Activated naive CD8-positive, alpha-beta T cell treated with anti-CD3 and anti-CD28 coated beads, Interleukin-2, amount 50 U/mL, for 16 hours (primary cell): ENCODE measurements at regions not wholly inside any gene's neighbourhood (a gene's known extent, or its start where the extent isn't known, plus 50 kb on each side); places are given as distances from the start of the nearest gene placed in this dataset.

Experiments
- DNase-seq: peaks from one replicate; pipeline ENCODE4 v3.0.0-alpha.2; 2020; ENCODE audit warnings: low read depth, low spot score

DNA sequence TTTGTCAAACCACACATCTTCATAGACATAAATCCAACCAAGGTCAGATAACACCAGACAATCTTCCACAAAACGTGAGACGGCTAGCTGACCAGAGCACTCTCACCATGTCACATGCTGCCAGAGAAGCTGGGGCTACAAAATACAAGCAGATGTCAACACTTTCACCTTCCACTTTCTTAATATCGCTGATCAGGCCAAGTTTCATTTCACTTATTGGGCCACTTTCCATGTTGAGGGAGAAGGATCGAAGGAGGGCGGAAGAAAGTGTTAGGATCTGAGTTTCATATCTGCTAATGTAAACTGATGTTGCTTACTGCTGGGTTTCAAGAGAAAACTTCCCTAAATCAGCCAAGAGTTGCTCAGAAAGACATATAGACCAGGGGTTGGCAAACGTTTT lies 177.0 kb upstream of the PRDM1 start:
- DNase-seq = no peak

DNA sequence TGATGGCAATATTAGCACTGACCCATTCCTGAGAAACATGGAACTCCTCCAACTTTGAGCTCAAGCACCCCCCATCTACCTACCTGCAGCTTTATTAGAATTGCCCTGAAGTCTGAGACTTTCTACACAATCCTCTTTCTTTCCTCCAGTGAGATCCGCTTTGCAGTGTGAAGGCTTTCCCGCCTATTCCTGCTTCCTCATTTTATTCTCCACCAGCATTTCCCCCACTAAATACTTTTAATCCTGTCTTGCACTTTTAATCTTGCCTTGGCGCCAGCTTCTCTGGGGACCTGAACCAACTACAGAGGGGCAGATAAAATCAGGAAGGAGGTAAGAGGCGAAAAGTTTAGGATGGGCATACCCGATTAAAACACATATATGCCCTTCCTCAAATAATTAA lies 178.1 kb upstream of the PRDM1 start:
- DNase-seq = no peak

DNA sequence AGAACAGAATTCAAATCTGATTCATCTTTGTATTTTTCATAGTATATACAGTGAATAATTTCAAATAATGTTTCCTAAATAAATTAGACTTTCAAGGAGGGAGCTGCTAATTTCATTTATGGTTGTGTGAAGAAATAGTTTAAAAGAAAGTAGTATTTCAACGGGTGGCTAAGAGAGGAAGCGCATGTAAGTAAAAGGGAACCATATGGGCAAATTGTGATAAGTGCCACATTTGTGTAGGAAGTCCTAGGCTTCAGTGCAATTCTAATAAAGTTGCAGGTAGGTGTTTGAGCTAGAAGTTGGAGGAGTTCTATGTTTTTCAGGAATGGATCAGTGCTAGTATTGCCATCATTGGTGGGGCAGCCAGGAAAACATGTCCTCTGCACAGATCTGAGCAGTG lies 178.8 kb upstream of the PRDM1 start:
- DNase-seq = no peak

DNA sequence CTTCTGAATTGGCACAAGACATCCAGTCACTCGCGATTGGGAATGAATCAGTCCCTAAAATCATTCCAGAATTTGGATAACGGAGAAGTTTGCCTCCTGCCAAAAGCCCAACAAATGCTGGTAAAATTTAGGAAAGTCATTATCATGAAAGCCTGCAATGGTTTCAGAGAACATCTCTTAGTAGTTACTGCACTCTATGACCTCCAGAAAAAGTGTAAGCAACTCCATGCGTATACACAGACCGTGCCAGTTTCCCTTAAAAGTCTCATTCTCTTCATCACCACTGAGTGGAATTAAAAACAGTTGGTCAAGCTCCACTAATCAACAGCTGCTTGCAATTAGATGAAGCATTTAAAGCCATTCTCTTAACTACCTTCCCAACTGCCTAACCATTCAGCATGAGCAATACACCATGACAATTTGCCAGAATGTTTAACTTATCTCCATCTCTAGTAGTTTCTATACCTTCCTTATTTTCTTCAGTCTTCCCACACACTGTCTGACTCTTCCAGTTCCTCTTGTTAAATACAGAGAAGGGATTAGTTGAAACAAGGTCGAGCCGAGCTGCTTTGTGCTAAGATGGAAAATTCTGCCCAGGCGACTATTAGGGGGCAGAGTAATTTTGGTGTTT lies 183.6 kb upstream of the PRDM1 start:
- no peak for DNase-seq

DNA sequence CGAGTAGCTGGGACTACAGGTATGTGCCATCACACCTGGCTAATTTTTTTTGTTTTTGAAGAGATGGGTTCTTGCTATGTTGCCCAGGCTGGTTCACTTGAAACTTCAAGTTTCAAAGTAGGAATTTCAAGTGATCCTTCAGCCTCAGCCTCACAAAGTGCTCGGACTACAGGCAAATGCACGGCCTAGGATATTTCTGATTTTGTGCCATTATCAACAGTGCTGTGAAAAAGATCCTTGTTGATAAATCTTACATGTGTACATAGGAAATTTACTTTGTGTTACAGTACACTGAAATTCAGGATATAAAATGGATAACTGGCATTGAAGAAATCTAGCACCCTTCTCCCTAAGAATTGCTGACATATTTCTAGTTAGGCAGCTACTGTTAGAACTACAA lies 184.6 kb upstream of the PRDM1 start:
- no peak for DNase-seq

DNA sequence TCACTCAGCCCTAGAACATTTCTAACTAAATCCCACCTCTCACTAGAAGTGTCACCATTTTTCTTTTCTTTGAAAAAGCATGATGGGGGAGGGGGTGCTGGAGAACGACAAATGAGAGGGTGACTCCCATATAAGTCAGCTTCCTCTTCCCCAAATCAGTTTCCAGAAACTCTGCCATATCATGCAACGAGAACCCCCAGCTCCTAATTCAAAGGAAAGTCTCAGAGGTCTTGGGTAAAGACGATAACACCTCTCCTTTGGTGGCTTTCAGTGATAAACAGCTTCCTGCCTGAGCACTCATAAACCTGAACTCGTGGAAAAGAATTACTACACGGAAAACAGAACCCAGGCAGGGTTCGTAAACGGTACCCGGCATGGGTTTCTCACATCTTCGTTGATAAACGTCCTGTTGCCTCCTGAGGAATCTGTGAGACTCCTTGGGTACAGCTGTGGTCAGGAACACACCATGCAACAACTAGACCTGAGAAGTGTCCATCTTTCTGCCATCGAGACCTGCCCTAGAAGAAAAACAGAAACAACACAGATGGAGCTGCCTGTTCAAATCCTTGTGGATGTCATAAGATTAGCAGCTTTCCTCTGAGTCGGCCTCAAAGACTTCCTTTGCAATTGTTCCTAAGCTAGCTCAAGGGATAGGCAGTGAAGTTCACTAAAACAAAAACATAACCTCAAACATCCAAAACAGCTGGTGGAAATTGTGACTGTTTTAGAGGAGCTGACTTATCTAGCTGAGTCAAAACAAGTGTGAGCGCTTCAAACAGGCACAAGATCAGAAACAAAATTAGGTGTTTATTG lies 185.8 kb upstream of the PRDM1 start:
- DNase-seq = no peak

DNA sequence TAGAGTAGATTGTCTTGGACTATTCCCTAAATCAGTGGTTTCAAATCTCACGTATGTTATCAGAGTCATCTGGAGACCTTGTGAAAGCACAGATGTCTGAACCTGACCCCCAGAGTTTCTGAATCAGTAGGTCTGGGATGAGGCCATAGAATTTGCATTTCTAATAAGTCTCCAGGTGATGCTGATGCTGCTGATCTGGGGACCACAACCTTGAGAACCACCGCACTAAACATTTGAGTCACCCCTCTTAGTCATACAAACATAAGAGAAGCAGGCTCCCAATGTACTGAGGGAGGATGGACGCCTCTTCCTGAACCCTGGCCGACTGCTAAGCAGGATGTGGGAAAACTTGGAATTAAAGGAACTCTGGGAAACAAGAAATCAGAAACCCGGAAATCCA lies 187.8 kb upstream of the PRDM1 start:
- DNase-seq = no peak

DNA sequence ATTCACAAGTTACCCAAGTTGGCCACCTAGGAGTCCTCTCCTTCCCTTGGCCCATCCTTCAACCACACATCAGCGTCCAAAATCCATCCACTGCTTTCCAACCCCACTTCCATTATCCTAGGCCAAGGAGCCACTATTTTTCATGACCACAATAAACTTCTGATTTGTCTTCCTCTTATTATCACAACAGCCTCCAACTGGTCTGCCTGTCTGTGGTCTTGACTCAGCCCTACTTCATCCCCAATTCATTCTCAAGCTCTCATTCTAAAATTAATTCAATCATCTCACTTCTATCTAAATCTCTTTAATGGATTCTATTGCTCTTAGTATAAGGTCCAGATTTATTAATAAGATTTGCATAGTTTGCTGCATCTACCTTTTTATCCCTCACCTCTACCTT lies 189.0 kb upstream of the PRDM1 start:
- no peak for DNase-seq

DNA sequence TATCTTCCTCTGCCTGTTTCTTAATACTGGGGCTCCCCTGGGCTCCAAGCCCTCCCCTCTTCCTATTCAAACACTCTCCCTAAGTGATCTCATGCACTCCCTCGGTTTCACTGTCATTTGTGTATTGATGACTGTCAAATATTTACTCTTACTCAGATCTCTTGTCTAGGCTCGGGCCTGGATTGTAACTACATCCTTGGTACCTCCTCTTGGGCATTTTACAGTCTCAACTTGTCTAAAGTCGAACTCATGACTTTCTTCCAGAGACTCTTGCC lies 189.4 kb upstream of the PRDM1 start:
- DNase-seq = no peak

DNA sequence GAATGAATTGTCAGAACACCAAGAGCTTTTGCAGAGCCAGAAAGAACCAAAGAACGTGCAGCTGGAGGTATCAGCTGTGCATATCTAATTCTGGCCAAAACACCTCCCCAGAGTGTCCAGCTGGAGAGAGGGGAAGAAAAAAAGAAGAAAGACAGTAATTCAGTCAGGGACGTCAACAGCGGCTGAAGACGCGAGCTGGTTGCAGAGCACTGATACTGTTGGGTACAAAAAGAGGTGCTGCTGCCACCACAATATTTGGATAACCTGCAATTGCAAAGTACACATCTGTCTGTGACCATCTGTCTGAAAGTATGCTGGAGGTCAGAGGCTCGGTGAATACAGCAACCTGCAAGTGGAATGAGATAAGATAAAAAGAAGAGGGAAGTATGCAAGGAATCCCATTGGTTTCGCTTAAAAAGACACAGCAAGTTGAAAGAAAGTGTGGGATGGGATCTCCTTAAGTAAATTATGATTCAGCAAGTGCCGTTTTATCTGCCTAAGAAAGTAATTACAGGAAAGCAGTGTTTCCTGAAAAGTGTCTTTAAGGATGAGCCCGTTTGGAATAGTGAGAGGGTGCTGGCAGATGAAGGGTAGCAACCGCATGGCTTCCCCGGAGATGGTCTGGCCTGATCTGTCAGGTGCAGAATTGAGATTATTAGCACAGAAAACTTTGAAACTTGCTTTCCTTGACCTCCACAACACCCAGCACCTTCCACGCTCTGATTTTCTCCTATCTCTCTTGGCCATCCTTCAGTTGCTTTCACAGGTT lies 189.9 kb upstream of the PRDM1 start:
- no peak for DNase-seq

DNA sequence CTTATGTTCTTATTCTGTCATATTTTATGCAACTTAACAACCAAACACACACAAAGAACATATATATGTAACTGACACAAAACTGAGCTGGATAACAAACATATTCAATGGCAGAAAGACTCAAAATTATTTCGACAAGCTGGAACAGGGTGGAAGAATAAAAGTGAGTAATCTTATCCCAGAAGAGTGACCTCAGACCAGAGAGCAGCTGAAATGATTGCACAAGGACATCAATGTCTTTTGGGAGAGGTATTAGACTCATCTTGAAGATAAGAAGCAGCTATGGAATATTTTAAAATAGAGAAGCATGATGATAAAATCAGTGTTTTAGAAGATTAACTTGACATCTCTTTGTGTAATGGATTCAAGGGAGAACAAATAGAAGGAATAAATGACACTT lies 191.6 kb upstream of the PRDM1 start:
- no peak for DNase-seq

DNA sequence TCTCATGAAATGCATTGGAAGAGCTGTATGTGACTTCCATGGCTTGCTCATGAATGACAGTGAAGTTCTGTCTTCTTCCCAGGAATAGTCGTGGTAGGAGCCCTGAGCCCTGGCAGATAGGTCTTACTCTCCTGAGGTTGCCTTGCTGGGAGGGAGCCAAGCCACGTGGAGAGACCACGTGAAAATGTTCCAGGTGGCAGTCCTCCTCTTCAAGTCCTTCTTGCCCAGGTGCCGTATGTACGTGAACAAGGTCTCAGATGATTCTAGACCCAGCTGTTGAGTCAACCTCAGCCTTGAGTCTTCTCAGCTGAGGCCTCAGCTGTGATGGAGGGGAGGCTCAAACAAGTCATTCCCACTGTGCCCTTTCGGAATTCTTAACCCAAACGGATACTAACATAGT lies 192.4 kb upstream of the PRDM1 start:
- DNase-seq = no peak

DNA sequence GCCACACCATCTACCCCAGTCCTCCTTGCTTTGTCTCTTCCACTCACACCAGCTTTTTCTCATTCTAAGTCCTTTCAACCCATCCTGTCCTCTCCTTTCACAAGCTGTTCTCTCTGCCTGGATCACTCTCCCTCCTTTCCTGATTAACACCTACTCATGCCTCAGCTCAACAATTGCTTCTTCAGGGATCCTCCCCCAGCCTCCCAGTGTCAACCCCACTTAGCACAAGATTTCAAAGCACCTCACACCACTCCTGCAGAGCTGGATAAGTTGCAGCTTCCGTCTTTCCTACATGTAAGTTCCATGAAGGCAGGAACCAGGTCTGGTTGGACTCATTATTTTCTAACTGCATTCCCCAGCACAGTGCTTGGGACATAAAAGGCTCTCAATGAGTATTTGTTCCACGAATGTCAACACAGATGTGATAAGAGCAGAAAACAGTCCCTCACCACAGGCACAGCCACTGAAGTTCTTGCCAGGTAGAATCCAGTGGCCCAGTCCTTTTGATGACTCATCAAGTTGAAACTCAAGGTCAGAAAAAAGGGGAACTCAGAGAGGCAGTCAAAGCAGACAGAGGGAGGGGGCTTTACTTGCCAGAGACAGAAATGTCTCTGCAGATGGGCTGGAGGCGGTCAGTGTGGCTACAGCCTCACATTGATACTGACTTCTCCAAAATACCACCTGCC lies 193.4 kb upstream of the PRDM1 start:
- DNase-seq = no peak

DNA sequence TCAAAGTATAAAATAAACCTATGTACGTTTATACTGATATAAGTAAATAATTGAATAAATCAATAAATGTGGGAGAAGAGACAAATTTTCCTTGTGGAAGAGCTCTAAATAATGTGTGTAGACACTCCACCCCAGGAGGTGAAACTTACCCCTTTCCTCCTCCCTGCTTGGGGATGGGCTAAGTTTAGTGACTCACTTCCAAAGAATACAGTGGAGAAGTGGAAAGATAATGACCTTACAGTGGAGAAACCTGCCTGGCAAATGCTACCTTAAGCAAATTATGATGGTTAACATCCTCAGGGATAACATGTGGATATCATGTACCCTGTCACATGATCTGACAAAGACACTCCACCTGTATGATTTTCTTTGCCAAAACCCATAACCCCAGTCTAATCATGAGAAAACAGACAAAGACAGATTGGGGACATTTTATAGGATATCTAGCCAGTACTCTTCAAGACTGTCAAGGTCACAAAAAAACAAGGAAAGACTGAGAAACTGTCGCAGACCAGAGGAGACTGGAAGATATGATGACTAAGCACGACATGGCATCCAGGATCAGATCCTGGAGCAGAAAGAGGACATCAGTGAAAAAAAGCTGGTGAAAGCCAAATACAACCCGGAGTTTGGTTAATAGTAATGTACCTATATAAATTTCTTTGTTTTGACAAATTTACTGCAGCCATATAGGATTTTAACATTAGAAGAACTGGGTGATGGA lies 195.5 kb upstream of the PRDM1 start:
- no peak for DNase-seq

DNA sequence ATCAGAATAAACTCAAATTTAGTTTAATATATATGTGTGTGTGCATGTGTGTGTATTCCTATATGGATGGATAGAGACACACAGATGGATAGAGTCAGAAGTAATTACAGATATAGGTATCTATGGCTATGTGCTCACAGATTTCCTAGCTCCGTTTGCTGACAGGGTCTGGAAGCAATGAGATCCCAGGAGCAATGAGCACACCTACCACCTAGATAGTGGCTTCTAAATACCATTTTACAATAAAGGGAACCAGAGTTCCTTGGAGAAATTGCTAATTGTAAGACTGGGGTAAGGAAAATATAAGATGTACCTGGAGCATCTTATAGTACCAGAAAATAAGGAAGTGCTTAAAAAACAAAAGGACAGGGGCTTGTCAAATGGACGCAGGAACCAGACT lies 196.2 kb upstream of the PRDM1 start:
- DNase-seq = no peak

DNA sequence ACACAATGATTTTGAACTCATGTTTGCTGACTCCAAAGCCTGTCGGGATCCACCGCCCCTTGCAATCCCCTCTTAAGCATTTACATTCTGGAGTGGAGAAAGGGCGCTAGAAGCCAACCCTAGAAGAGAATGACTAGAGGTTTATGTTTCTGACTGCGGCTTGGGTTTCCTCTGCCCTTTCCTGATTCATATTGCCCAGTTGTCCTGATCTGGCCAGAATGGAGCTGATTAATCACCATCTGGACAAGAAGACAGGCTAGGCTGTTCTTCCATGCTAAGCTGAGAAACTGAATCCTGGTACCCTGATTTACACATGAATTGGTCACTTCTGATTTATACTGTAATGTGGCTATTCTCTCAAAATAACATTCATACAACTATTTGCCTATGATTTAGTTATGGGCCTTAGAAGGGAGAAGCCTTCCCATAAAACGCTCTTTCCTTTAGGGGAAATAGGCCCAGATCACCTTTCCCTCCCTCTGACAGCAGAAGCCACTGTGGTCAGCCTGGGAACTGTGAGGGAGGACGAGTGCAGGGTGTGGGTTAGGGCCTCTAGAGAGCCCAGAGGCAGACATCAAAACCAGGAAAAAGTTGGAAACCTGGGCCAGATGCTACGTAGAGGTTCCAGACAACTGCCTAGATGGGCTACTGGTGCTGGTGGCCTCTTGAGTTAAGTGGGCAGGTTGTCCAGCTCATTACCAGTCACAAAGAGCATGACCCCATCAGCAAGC lies 199.2 kb upstream of the PRDM1 start:
- no peak for DNase-seq

DNA sequence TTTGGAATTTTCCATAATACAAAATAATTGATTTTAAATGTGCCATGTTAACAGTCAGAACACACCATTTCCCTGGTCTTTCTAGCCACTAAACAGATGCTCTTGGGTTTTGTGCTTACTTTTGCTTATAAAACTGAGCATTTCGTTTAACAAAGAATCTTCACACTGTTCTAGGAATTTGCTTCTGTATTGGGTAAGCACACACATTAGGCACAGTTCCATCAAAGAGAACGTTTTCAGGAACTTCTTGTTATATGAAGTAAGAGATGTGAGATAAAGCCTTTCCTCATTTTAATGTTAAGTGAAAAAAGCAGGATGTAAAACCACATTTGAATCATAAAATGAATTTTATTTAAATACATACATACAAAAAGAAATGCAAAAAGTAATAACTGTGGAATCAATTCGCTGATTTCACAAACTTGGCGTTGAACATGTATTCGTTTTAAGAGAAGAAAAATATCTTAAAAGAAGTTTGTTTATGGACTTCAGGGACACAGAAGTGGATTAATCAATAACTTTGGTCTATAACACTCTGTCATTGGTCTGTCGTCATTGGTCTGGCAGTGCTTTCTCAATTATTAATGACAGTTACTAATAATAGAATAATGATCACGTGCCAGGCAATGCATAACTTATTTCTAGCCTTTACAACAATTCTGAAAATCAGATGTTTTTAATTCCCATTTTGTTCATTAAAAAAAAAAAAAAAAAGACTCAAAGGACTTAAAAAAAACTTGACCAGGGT lies 199.9 kb upstream of the PRDM1 start:
- no peak for DNase-seq

DNA sequence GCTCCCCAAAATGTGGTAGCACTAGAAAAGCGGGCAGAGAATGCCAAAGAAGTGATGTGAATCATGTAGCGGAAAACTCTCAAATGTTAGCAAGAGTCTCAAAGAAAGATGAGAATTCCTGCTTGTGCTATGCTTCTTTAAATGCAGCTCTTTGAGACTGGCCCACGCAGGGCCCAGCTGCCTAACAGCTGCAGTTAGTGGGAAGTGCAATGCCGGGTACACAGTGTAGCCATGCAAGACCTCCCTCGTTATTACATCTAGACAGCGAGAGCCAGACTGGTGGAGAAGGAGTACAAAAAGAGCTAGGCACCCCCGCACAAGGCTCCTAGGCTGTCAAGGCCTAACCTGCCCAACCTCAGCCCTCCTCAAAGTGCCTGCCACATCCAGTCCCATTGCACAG lies 201.7 kb upstream of the PRDM1 start:
- no peak for DNase-seq

DNA sequence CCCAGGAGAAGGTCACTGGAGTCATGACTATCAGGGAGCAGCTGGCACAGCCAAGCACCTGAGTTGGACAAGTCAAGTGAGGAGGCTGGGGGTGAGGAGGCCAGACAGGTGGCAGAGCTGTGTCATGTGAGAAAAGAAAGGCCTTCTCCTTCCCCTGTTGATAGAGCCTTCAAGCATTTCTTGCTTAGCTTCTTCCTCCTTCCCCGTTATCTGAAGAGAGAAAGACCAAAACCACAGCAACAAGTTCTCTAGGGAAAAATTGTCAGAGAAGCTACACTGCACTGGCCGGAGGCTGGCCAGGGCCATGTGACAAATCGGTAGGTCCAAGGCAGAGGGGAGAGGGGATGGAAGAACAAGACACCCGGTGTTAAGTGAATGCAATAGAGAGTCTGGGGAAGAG lies 202.1 kb upstream of the PRDM1 start:
- DNase-seq = no peak

DNA sequence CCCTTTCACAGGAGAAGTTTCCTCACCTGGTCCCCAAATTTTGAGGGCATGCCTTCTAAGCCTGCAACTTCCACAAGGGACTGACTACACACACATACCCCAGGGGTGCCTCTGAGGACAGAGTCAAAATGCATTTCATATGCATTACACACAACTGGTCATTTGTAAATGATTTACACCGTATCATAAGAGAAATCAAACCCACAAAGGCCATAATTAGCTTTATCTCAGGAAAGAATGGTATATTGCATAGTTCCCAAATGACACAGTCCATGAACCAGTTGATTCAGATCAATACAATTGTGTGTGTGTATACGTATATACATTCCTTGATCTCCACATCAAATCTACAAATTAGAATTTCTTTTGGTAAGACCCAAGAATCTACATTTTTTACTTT lies 203.3 kb upstream of the PRDM1 start:
- DNase-seq = no peak
